Thyroid gland (tissue), 4 donors: ENCODE measurements at regions not wholly inside any gene's neighbourhood (a gene's known extent, or its start where the extent isn't known, plus 50 kb on each side); places are given as distances from the start of the nearest gene placed in this dataset.

ENCODE experiments used
- CTCF ChIP-seq, 6 experiments: fragments of 200-600 bp in 3 of 6; fragments of 450-650 bp in 3 of 6; sonication (generic) in 3 of 6; IDR thresholded peaks; one replicate each; pipeline ENCODE4 v1.5.1; 2016 to 2019; ENCODE audit warnings: antibody characterized with exemption in 6 of 6, mild to moderate bottlenecking in 2 of 6, inconsistent platforms in 1 of 6, moderate library complexity in 1 of 6
- POLR2A ChIP-seq, 2 donors: fragments of 450-650 bp; IDR thresholded peaks; one replicate each; pipeline ENCODE4 v1.6.1; 2017; ENCODE audit warnings: antibody characterized with exemption in 2 of 2, mild to moderate bottlenecking in 2 of 2, moderate library complexity in 1 of 2

DNA sequence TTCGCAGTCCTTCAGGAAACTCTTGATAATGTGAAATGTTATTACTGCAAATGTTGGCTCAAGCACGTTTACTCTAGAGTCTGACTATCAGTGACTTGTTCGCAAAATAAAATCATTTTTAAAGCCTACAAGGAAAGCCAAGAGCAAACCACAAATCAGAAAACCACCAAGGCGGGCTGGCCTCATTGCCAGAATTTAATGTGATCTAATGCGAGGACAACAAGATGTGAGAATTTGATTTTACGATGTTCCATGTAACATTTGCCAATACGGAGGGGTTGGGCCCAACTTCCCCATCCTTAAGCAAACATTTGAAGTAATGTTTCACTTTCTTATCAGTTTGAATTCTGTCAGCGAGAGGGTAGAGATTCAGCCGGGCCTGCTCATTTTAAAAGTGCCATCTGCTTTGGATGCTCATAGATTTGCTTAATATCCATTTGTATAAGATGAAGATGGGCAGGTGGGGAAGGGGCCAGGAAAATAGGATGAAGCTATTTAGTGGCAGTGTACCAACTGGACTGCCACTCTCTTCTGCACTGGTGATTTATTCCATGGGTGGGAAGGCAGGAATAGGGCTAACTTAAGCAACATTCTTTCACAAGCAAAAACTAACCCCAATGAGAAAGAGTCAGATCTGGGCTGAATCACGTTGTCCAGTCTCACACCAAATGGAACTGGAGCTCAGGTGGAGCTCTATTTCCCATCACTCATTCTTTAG, 225.3 kb downstream of the ANAPC10 start:
- TF ChIP-seq CTCF (IDR thresholded peaks at IDR 0.05) = no peak
- TF ChIP-seq POLR2A (IDR thresholded peaks at IDR 0.05) = no peak
